Mucosa of rectum (tissue), 2 donors: ENCODE measurements at regions not wholly inside any gene's neighbourhood (a gene's known extent, or its start where the extent isn't known, plus 50 kb on each side); places are given as distances from the start of the nearest gene placed in this dataset.
"Not testable (repeated sequence)": the region's sequence is repeated elsewhere in the genome, so short reads cannot be mapped to it uniquely, and the experiment has no call there.

ENCODE experiments used
- H3K27ac ChIP-seq, 2 donors: one replicate each; pipeline ENCODE4 v1.7.0; 2013; ENCODE audit warnings: inconsistent platforms in 2 of 2, low read depth in 2 of 2, low read length in 2 of 2
- H3K27me3 ChIP-seq, 2 donors: one replicate each; pipeline ENCODE4 v1.7.0; 2013; ENCODE audit warnings: low read length in 2 of 2; ENCODE audit not compliant: control insufficient read depth in 2 of 2, insufficient read depth in 2 of 2
- H3K36me3 ChIP-seq, 2 donors: one replicate each; pipeline ENCODE4 v1.7.0; 2013; ENCODE audit warnings: low read length in 2 of 2; ENCODE audit not compliant: control insufficient read depth in 2 of 2, insufficient read depth in 2 of 2
- H3K4me1 ChIP-seq, 2 donors: one replicate each; pipeline ENCODE4 v1.7.0; 2013; ENCODE audit warnings: low read length in 2 of 2, mild to moderate bottlenecking in 1 of 2; ENCODE audit not compliant: control insufficient read depth in 2 of 2, insufficient read depth in 2 of 2
- H3K4me3 ChIP-seq, 2 donors: one replicate each; pipeline ENCODE4 v1.7.0; 2013; ENCODE audit warnings: low read length in 2 of 2
- H3K9ac ChIP-seq, 2 donors: one replicate each; pipeline ENCODE4 v1.7.0; 2013; ENCODE audit warnings: low read length in 2 of 2, low read depth in 1 of 2, mild to moderate bottlenecking in 1 of 2
- H3K9me3 ChIP-seq, 2 donors: one replicate each; pipeline ENCODE4 v1.7.0; 2013; ENCODE audit warnings: low read length in 2 of 2; ENCODE audit not compliant: control insufficient read depth in 2 of 2
- donor health status: healthy.
- donor health status: Normal muscosa, but diverticular disease.

GRCh38 chr16:10296956-10297340 is 88.9 kb upstream of the ATF7IP2 start:
- Histone ChIP-seq H3K27ac (peak overlapping the region in 1 of 2 donors; percentile 58), H3K27me3 (no peaks in the 10 kb centered on the region), H3K9me3 (no peaks in the 10 kb centered on the region), H3K4me3 (peak overlapping the region in 1 of 2 donors; percentile 31), H3K36me3 (no peaks in the 10 kb centered on the region), H3K4me1 (no peaks in the 10 kb centered on the region), H3K9ac (no peak overlapping the region)

GRCh38 chr16:10297341-10298006 is 88.4 kb upstream of the ATF7IP2 start:
- Histone ChIP-seq H3K9ac (no peak overlapping the region), H3K36me3 (no peaks in the 10 kb centered on the region), H3K4me3 (peak overlapping the region in 1 of 2 donors; percentile 31), H3K27ac (peak overlapping the region in 1 of 2 donors; percentile 58), H3K4me1 (no peaks in the 10 kb centered on the region), H3K9me3 (no peaks in the 10 kb centered on the region), H3K27me3 (no peaks in the 10 kb centered on the region)

DNA sequence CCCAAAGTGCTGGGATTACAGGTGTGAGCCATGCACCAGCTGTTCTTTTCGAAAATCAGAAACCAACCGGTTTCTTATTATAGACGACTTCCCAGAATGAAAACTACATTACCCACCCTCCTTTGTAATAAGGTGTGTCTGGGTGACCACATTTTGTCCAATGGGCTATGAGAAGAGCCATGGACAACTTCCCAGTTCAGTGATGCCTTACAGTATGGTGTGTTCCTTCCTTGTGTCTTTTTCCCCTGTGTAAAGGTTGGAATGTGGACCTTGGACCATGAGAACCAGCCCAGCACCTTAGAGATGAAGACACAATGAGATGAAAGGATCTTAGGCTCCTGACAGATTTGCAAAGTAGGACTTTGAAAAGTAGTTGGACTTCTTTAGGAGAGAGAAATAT is 85.0 kb upstream of the ATF7IP2 start:
- H3K36me3 ChIP-seq, result no peaks in the 10 kb centered on the region

DNA sequence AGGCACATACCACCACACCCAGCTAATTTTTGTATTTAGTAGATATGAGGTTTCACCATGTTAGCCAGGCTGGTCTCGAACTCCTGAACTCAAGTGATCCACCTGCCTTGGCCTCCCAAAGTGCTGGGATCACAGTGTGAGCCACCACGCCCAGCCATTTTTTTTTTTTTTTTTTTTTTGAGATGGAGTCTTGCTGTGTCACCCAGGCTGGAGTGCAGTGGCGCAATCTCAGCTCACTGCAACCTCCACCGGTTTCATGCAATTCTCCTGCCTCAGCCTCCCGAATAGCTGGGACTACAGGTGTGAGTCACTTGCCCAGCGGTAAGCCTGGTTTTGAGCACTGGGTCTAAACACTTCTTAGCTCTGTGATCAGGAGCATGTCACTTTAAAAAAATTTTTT is 84.3 kb upstream of the ATF7IP2 start:
- H3K9ac ChIP-seq, H3K27ac ChIP-seq, H3K4me3 ChIP-seq, H3K27me3 ChIP-seq, H3K36me3 ChIP-seq, H3K9me3 ChIP-seq, H3K4me1 ChIP-seq: not testable (repeated sequence)

More for the DNA sequence above, 85.0 kb upstream of the ATF7IP2 start:
- Histone ChIP-seq H3K9me3 (no peaks in the 10 kb centered on the region), H3K4me1 (no peaks in the 10 kb centered on the region), H3K27ac (no peak overlapping the region), H3K27me3 (no peaks in the 10 kb centered on the region), H3K9ac (no peak overlapping the region), H3K4me3 (no peak overlapping the region)

DNA sequence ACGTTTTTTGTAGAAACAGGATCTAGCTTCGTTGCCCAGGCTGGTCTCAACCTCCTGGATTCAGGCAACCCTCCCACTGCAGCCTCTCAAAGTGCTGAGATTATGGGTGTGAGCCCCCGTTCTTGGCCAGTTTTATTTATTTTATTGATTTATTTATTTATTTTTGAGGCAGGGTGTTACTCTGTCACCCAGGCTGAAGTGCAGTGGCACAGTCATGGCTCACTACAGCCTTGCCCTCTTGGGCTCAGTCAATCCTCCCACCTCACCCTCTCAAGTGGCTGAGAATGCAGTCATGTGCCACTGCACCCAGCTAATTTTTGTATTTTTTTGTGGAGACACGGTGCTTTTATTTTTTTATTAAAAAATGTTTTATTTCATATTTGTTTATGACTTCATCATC is 79.9 kb upstream of the ATF7IP2 start:
- no peak overlapping the region for H3K27ac ChIP-seq
- no peak overlapping the region for H3K9ac ChIP-seq
- H3K9me3 ChIP-seq, result no peaks in the 10 kb centered on the region
- no peaks in the 10 kb centered on the region for H3K27me3 ChIP-seq
- no peaks in the 10 kb centered on the region for H3K36me3 ChIP-seq
- no peaks in the 10 kb centered on the region for H3K4me1 ChIP-seq
- no peak overlapping the region for H3K4me3 ChIP-seq

DNA sequence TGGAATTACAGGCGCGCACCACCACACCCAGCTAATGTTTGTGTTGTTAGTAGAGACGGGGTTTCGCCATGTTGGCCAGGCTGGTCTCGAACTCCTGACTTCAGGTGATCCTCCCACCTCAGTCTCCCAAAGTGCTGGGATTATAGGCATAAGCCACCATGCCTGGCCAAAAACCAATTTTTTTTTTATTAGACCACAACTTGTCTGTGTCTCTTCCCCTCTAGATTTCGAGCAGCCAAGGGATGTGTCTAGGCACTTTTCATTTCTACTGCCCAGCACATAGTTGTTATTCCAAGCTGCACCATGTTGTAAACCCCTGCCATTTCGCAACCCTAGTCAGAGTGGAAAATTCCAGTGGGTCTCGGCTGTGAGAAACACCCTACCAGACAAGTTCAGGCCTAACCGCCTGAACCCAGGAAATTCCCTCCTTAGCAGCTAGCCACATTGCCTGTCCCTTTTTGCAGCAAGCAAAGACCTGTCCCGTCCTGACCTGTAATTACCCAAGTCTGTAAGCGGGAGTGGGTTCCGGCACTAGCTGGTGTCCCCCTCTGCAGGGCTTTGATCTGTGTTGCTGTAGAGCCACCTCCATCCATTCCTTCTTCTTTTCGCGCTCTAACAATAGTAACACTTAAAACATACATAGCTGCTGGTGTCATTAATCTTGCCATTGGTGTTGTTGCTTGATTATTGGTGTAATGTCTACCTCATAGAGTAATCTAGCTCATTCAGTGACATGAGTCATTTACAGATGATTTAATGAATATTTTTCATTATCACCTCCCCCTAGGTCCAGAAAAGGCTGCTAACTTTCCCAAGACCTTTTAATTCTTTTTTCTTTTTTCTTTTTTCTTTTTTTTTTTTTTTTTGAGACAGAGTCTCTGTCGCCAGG is 77.3 kb upstream of the ATF7IP2 start:
- no peak overlapping the region for H3K4me3 ChIP-seq
- no peaks in the 10 kb centered on the region for H3K36me3 ChIP-seq
- H3K27me3 ChIP-seq, result no peaks in the 10 kb centered on the region
- H3K27ac ChIP-seq, result no peak overlapping the region
- no peak overlapping the region for H3K9ac ChIP-seq
- no peaks in the 10 kb centered on the region for H3K9me3 ChIP-seq
- H3K4me1 ChIP-seq, result no peaks in the 10 kb centered on the region

DNA sequence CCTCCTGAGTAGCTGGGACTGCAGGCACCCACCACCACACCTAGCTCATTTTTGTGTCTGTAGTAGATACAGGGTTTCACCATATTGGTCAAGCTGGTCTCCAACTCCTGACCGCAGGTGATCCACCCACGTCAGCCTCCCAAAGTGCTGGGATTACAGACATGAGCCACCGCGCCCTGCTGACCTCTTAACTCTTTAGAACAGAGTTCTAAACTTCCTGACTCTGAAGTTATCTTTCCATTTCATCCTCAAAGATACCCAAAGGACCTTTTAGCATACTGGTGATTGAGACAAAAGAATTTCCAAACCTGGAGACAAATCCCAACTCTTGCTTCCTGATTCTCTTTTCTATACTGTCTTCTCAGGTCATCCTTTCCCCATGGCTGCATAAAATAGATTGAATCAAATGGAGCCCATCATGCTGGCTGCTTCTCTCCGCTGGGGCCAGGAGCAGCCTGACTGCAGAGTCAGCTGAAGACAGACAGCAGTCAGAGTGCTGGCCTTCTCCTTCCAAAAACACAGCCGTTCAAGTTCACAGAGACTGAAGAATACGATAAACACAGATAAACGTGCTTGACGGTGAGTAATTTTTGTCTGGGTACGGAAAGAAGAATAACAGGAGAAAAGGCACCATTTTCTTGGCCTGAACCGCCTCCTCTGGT is 76.5 kb upstream of the ATF7IP2 start:
- Histone ChIP-seq H3K9ac (no peak overlapping the region), H3K4me1 (no peaks in the 10 kb centered on the region), H3K4me3 (no peak overlapping the region), H3K27ac (no peak overlapping the region), H3K27me3 (no peaks in the 10 kb centered on the region), H3K36me3 (no peaks in the 10 kb centered on the region), H3K9me3 (no peaks in the 10 kb centered on the region)

DNA sequence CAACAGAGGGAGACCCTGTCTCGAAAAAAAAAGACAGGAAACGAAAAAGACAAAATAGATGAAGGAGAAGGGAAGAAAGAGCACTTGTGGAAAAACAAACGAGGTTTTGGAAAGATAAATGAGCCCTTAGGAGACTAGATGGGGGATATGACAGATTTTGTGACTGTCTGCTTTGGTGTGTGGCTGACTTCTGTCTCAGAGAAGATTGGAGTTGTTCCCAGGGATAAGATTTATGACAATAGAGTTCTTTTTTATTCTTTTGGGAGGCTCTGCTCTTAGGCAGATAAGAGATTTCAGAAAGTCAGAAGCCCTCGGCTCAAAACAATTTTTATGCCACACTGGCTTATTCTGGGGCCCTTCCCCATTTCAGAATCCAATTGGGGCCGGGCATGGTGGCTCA is 73.9 kb upstream of the ATF7IP2 start:
- H3K27me3 ChIP-seq, result no peaks in the 10 kb centered on the region
- H3K36me3 ChIP-seq, result no peaks in the 10 kb centered on the region
- H3K4me3 ChIP-seq, result no peak overlapping the region
- H3K27ac ChIP-seq, result no peak overlapping the region
- H3K4me1 ChIP-seq, result no peaks in the 10 kb centered on the region
- H3K9ac ChIP-seq, result no peak overlapping the region
- no peaks in the 10 kb centered on the region for H3K9me3 ChIP-seq

DNA sequence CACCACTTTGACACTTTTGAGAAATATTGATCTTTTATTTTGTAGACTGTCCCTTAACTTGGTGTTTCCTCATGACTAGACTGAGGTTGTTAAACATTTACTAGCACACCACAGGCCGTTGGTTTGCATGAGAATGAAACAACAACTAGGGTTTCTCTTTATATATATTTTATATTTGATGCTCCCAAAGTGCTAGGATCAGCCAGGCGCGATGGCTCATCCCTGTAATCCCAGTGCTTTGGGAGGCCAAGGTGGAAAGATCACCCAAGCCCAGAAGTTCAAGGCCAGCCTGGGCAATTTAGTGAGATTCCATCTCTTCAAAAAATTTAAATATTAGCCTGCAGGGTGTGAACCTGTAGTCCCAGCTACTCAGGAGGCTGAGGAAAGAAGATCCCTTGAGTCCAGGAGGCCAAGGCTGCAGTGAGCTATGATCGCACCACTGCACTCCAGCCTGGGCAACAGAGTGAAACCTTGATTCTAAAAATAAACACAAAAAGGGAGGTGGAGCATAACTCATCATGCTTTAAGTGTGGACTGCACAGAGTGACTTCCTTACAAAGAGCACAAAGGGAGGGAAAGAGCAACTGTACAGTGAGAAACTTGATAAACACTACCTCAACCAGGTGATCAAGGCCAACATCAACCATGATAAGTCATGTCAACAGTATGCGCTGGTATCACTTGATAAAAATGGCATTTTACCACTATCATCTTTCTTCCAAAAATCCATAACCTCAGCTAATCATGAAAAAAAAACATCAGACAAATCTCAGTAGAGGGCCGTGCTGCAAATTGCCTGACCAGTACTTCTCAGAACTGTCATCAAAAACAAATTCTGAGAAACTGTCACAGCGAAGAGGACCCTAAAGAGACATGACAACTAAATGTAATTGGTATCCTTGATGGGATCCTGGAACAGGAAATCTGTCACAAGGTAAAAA is 72.8 kb upstream of the ATF7IP2 start:
- H3K27ac ChIP-seq, result no peak overlapping the region
- no peak overlapping the region for H3K4me3 ChIP-seq
- no peaks in the 10 kb centered on the region for H3K27me3 ChIP-seq
- H3K4me1 ChIP-seq, result no peaks in the 10 kb centered on the region
- H3K36me3 ChIP-seq, result no peaks in the 10 kb centered on the region
- H3K9me3 ChIP-seq, result no peaks in the 10 kb centered on the region
- no peak overlapping the region for H3K9ac ChIP-seq
